ENCODE measurements at regions not wholly inside any gene's neighbourhood (a gene's known extent, or its start where the extent isn't known, plus 50 kb on each side); places are given as distances from the start of the nearest gene placed in this dataset.
A peak's percentile ranks its signal among the peaks of the same experiment; 100 is the strongest.

DNA sequence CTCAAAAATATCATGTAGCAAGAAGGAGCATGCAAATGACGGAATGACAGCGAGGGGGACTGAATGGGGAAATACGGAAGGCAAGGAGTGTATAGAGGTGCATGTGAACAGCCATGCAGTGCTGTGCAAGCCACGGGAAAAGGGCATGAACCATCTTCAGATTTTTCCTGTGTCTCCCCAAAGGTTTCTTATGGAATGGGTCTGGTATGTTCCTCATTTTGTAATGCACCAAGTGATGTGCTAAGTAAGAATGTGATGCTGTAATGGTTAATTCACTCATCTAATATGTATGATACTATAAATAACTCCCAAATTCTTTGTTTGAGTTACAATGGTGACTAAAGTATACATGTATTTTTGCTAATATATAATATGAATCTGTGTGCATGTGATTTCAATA is 99.0 kb upstream of the DAB2 start:
- Histone ChIP-seq H3K4me1 (ENCODE audit: insufficient read depth, low read length) (peaks cover 12% of the 10 kb centered on the region), H3K27ac (ENCODE audit: low read depth, low read length) (no peak overlapping the region)

DNA sequence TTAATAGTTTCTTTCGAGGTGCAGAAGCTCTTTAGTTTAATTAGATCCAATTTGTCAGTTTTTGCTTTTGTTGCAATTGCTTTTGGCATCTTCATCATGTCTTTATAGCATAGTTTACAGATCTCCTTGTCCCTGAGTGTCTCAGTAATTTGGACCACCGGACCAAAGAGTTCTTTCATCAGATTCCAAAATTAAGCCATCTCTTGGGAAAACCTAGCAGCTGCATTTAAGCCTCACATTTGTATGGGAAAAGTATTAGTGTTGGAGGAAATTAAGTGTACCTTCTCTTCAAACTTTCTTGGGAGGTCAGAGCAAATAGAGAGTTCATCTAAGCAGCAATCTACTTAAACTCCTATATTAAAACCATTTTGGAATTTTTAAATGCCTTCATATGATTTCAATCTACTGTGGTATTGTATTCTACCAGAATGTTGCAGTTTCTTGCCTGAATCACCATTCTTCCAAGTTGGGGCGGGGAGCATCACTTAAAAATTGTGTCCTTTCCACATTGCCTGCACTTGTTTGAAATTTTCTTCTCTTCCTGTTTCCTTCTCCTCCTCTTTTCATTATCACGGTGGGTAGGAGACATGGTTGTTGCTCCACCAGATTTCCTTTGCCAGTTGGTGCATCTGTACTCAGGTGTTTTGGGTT is 97.3 kb upstream of the DAB2 start:
- H3K9me3 ChIP-seq (ENCODE audit: low read length): no peaks in the 10 kb centered on the region
- H3K27ac ChIP-seq (ENCODE audit: low read depth, low read length): no peak overlapping the region
- H3K36me3 ChIP-seq (ENCODE audit: insufficient read depth, low read length): no peaks in the 10 kb centered on the region
- H3K4me1 ChIP-seq (ENCODE audit: insufficient read depth, low read length): peaks cover 26% of the 10 kb centered on the region
- H3K27me3 ChIP-seq (ENCODE audit: control insufficient read depth in 1 of 2, insufficient read depth in 2 of 2, low read length in 2 of 2): no peaks in the 10 kb centered on the region
- no peak overlapping the region for H3K9ac ChIP-seq (ENCODE audit: low read length)
- H3K4me3 ChIP-seq (ENCODE audit: low read depth in 1 of 2, low read length in 2 of 2): no peak overlapping the region

More for the DNA sequence above, 99.0 kb upstream of the DAB2 start:
- no peak overlapping the region for H3K4me3 ChIP-seq (ENCODE audit: low read depth in 1 of 2, low read length in 2 of 2)
- H3K36me3 ChIP-seq (ENCODE audit: insufficient read depth, low read length): no peaks in the 10 kb centered on the region
- H3K27me3 ChIP-seq (ENCODE audit: control insufficient read depth in 1 of 2, insufficient read depth in 2 of 2, low read length in 2 of 2): no peaks in the 10 kb centered on the region
- H3K9me3 ChIP-seq (ENCODE audit: low read length): no peaks in the 10 kb centered on the region
- H3K9ac ChIP-seq (ENCODE audit: low read length): no peak overlapping the region

DNA sequence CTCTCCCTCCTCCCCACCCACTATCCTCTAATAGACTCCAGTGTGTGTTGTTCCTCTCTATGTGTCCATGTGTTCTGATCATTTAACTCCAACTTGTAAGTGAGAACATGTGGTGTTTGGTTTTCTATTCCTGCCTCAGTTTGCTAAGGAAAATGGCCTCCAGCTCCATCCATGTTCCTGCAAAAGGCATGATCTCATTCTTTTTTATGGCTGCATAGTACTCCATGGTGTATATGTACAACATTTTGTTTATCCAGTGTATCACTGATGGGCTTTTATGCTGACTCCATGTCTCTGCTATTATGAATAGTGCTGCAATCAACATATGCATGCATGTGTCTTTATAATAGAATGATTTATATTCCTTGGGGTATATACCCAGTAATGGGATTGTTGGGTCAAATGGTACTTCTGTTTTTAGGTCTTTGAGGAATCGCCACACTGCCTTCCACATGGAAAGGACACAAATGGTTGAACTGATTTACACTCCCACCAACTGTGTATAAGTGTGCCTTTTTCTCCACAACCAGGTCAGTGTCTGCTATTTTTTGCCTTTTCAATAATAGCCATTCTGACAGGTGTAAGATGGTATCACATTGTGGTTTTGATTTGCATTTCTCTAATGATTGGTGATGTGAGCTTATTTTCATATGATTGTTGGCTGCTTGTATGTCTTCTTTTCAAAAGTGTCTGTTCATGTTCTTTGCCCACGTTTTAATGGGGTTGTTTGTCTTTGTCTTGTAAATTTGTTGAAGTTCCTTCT is 96.5 kb upstream of the DAB2 start:
- Histone ChIP-seq H3K9me3 (ENCODE audit: low read length) (no peaks in the 10 kb centered on the region), H3K27ac (ENCODE audit: low read depth, low read length) (no peak overlapping the region)

DNA sequence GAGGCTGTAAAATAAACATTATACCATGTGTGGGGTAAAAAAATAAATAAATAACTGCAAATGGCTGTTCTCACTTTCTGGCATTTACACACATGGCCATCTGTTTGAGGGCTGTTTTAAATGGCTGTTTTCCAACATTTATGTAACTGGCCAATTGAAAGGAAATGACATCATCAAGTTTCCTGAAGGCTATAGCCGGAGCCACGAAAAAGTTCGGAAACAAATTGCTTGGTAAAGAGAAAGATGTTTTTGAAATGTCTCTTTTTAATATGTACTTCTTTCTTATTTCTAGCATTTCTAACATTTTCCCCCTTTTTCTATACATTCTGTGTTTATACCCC is 95.4 kb upstream of the DAB2 start:
- no peak overlapping the region for H3K4me3 ChIP-seq (ENCODE audit: low read depth in 1 of 2, low read length in 2 of 2)

More for the DNA sequence above, 96.5 kb upstream of the DAB2 start:
- Histone ChIP-seq H3K9ac (ENCODE audit: low read length) (no peak overlapping the region), H3K4me3 (ENCODE audit: low read depth in 1 of 2, low read length in 2 of 2) (no peak overlapping the region), H3K27me3 (ENCODE audit: control insufficient read depth in 1 of 2, insufficient read depth in 2 of 2, low read length in 2 of 2) (no peaks in the 10 kb centered on the region), H3K4me1 (ENCODE audit: insufficient read depth, low read length) (peaks cover 26% of the 10 kb centered on the region), H3K36me3 (ENCODE audit: insufficient read depth, low read length) (no peaks in the 10 kb centered on the region)

DNA sequence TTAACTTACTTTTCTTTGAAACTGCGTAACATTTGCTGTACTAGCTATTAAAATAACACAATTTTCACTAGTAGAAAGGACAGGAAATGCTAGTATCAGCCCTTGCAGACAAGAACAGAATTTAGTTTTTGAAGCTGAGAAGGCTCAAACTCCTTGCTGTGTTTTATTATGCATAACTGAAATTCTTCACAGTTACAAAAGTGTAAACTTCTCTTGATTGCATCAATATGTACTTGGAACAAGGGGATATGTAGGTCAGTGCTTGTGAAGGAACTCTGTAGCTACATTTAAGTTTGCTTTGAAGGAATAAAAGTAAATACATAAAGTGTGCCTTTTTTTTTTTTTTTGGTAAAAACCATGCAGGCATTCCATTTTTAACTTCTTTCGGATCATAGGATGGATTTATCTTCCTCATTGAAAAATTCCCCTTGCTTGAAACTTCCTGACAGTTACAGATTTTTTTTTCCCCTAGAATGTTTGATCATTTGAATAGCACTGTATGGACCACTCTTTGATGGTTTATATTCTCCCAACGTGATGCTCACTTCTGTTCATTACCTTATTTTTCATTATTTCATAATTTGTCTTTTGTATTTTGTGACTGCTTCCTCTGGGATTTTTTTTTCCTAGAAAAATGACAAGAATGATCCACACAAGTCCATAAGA is 94.9 kb upstream of the DAB2 start:
- H3K4me1 ChIP-seq (ENCODE audit: insufficient read depth, low read length): peaks cover 26% of the 10 kb centered on the region
- no peaks in the 10 kb centered on the region for H3K9me3 ChIP-seq (ENCODE audit: low read length)
- no peaks in the 10 kb centered on the region for H3K27me3 ChIP-seq (ENCODE audit: control insufficient read depth in 1 of 2, insufficient read depth in 2 of 2, low read length in 2 of 2)
- no peak overlapping the region for H3K9ac ChIP-seq (ENCODE audit: low read length)
- H3K36me3 ChIP-seq (ENCODE audit: insufficient read depth, low read length): no peaks in the 10 kb centered on the region
- peak overlapping the region; percentile 54 for H3K27ac ChIP-seq (ENCODE audit: low read depth, low read length)
- no peak overlapping the region for H3K4me3 ChIP-seq (ENCODE audit: low read depth in 1 of 2, low read length in 2 of 2)

More for the DNA sequence above, 95.4 kb upstream of the DAB2 start:
- H3K4me1 ChIP-seq (ENCODE audit: insufficient read depth, low read length): peaks cover 26% of the 10 kb centered on the region
- H3K36me3 ChIP-seq (ENCODE audit: insufficient read depth, low read length): no peaks in the 10 kb centered on the region
- H3K27me3 ChIP-seq (ENCODE audit: control insufficient read depth in 1 of 2, insufficient read depth in 2 of 2, low read length in 2 of 2): no peaks in the 10 kb centered on the region
- H3K27ac ChIP-seq (ENCODE audit: low read depth, low read length): peak overlapping the region; percentile 54
- H3K9me3 ChIP-seq (ENCODE audit: low read length): no peaks in the 10 kb centered on the region
- no peak overlapping the region for H3K9ac ChIP-seq (ENCODE audit: low read length)

DNA sequence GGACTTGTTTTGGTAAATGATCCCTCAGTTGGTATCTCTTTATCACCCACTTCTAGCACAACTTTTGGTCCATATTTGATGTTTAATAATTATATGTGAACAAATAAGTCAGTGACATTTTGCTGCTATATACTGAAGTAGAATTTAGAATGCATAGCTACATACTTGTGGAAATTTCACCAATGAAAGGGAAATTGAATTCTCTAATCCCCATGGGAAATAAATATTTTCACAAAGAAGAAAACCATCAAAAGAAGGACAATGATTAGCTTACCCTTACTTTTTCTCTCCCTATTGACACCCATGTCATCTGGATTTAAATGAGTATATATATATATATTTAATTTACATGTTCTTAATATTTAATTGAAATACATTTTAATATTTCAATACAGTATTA is 94.3 kb upstream of the DAB2 start:
- Histone ChIP-seq H3K4me1 (ENCODE audit: insufficient read depth, low read length) (peaks cover 26% of the 10 kb centered on the region), H3K27ac (ENCODE audit: low read depth, low read length) (no peak overlapping the region), H3K9me3 (ENCODE audit: low read length) (no peaks in the 10 kb centered on the region), H3K4me3 (ENCODE audit: low read depth in 1 of 2, low read length in 2 of 2) (no peak overlapping the region), H3K36me3 (ENCODE audit: insufficient read depth, low read length) (no peaks in the 10 kb centered on the region), H3K27me3 (ENCODE audit: control insufficient read depth in 1 of 2, insufficient read depth in 2 of 2, low read length in 2 of 2) (no peaks in the 10 kb centered on the region), H3K9ac (ENCODE audit: low read length) (no peak overlapping the region)

DNA sequence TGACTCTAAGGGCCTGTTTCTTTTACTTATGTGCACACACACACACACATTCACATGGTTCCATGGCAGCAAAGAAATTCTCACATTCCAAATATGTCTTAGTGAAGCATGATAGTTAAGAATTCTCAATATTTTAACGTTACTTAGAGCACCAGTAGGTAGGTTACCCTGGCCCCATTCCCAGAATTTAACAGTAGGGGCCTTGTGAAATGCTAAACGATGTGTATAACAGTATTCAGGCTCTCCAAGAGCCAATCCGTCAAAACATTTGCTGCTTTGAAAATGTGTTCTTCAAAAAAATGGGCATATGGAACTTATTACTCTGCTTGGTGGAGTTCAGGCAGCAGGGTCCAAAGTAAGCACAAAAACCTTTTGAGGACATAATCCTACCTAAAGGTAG is 93.7 kb upstream of the DAB2 start:
- Histone ChIP-seq H3K4me1 (ENCODE audit: insufficient read depth, low read length) (peaks cover 26% of the 10 kb centered on the region), H3K27ac (ENCODE audit: low read depth, low read length) (no peak overlapping the region)

DNA sequence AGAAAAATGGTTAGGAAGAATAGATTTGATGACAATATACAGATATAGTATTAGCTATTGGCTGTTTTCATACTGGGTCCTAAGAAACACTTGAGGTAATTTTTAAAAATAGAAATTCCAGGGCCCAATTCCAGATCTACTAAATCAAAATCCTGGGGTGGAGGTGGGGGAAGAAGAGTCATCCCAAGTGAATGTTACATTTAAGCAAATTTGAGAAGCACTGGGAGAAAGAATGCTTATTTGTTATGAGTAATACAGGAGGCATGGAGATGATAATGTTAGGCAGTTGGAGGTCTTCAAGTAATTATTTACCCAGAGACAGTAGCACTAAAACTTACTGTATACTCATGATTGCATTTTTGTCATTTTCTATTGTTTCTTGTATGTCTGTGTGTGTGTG is 93.0 kb upstream of the DAB2 start:
- peaks cover 26% of the 10 kb centered on the region for H3K4me1 ChIP-seq (ENCODE audit: insufficient read depth, low read length)
- no peaks in the 10 kb centered on the region for H3K27me3 ChIP-seq (ENCODE audit: control insufficient read depth in 1 of 2, insufficient read depth in 2 of 2, low read length in 2 of 2)
- no peak overlapping the region for H3K27ac ChIP-seq (ENCODE audit: low read depth, low read length)
- H3K4me3 ChIP-seq (ENCODE audit: low read depth in 1 of 2, low read length in 2 of 2): no peak overlapping the region
- H3K36me3 ChIP-seq (ENCODE audit: insufficient read depth, low read length): no peaks in the 10 kb centered on the region
- no peak overlapping the region for H3K9ac ChIP-seq (ENCODE audit: low read length)
- no peaks in the 10 kb centered on the region for H3K9me3 ChIP-seq (ENCODE audit: low read length)

More for the DNA sequence above, 93.7 kb upstream of the DAB2 start:
- Histone ChIP-seq H3K9ac (ENCODE audit: low read length) (no peak overlapping the region), H3K27me3 (ENCODE audit: control insufficient read depth in 1 of 2, insufficient read depth in 2 of 2, low read length in 2 of 2) (no peaks in the 10 kb centered on the region), H3K36me3 (ENCODE audit: insufficient read depth, low read length) (no peaks in the 10 kb centered on the region), H3K4me3 (ENCODE audit: low read depth in 1 of 2, low read length in 2 of 2) (no peak overlapping the region), H3K9me3 (ENCODE audit: low read length) (no peaks in the 10 kb centered on the region)

DNA sequence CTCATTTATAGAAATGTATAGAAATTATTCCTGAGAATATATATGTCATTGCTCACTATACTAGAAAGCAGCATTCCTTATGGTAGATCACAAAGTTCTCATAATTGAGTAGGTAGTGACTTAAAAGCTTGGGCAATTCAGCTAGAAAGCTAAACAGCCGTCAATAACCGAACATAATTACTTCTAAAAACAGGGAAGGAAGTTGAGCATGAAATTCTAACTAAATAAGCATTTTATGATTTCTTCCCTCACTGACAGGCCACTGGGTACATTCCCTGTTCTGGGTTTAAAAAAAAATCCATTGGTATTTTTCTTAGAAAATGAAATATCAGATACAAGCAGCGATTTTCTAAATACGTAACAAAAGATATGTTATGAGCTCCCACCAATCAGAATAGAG is 91.1 kb upstream of the DAB2 start:
- no peak overlapping the region for H3K27ac ChIP-seq (ENCODE audit: low read depth, low read length)
- no peaks in the 10 kb centered on the region for H3K36me3 ChIP-seq (ENCODE audit: insufficient read depth, low read length)

DNA sequence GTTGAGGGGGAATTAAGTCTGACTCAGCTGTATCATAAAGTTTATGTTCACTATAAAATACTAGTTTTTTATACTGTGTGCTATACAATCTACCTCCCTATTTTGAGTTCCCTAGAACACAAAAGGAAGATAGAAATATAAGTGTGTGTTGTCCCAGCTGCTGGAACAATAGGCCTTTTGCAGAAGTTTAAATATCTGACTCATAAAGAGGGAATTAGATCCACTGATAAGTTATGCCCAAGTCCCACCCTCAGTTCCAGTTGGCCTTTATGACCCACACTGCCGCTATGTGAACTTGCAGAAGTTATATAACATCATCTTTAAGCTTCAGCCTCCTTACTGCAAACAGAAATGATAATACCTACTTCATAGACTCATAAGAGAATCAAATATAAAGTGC is 88.5 kb upstream of the DAB2 start:
- Histone ChIP-seq H3K4me3 (ENCODE audit: low read depth in 1 of 2, low read length in 2 of 2) (no peak overlapping the region), H3K27ac (ENCODE audit: low read depth, low read length) (no peak overlapping the region), H3K27me3 (ENCODE audit: control insufficient read depth in 1 of 2, insufficient read depth in 2 of 2, low read length in 2 of 2) (no peaks in the 10 kb centered on the region), H3K9ac (ENCODE audit: low read length) (no peak overlapping the region), H3K9me3 (ENCODE audit: low read length) (no peaks in the 10 kb centered on the region), H3K36me3 (ENCODE audit: insufficient read depth, low read length) (no peaks in the 10 kb centered on the region), H3K4me1 (ENCODE audit: insufficient read depth, low read length) (peaks cover 8% of the 10 kb centered on the region)

More for the DNA sequence above, 91.1 kb upstream of the DAB2 start:
- H3K9me3 ChIP-seq (ENCODE audit: low read length): no peaks in the 10 kb centered on the region
- H3K4me1 ChIP-seq (ENCODE audit: insufficient read depth, low read length): peaks cover 26% of the 10 kb centered on the region
- no peak overlapping the region for H3K4me3 ChIP-seq (ENCODE audit: low read depth in 1 of 2, low read length in 2 of 2)
- H3K27me3 ChIP-seq (ENCODE audit: control insufficient read depth in 1 of 2, insufficient read depth in 2 of 2, low read length in 2 of 2): no peaks in the 10 kb centered on the region
- H3K9ac ChIP-seq (ENCODE audit: low read length): no peak overlapping the region

DNA sequence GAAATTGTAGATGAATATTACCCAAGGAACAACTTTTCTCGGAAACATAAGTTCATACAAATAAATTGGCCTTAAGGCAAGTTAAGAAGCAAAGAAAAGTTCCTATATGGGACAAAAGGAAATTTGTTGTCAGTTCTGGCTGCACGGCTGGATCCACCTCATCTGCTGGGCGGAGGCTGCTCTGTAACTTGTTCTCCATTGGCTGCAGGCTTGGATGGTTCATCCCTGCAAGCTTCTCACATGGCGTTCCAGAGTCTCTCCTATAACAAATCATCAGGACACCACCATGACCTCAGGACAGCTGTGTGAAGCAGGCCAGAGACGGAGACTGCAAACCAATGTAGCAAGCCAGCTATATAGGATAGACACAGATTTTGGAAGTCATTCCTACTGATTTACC is 81.4 kb upstream of the DAB2 start:
- H3K27ac ChIP-seq (ENCODE audit: low read depth, low read length): no peak overlapping the region
- no peak overlapping the region for H3K4me3 ChIP-seq (ENCODE audit: low read depth in 1 of 2, low read length in 2 of 2)
- no peaks in the 10 kb centered on the region for H3K36me3 ChIP-seq (ENCODE audit: insufficient read depth, low read length)
- H3K9ac ChIP-seq (ENCODE audit: low read length): no peak overlapping the region
- no peaks in the 10 kb centered on the region for H3K27me3 ChIP-seq (ENCODE audit: control insufficient read depth in 1 of 2, insufficient read depth in 2 of 2, low read length in 2 of 2)
- no peaks in the 10 kb centered on the region for H3K9me3 ChIP-seq (ENCODE audit: low read length)
- H3K4me1 ChIP-seq (ENCODE audit: insufficient read depth, low read length): peaks cover 27% of the 10 kb centered on the region
